Parathyroid adenoma (tissue), 2 donors: ENCODE measurements at regions not wholly inside any gene's neighbourhood (a gene's known extent, or its start where the extent isn't known, plus 50 kb on each side); places are given as distances from the start of the nearest gene placed in this dataset.

ENCODE experiments used
- H2AFZ ChIP-seq: fragments of 300-600 bp; sonication (generic); one replicate; pipeline ENCODE4 v1.7.0; 2017; ENCODE audit warnings: antibody characterized with exemption, mild to moderate bottlenecking
- H3K27ac ChIP-seq: fragments of 300-600 bp; sonication (generic); one replicate; pipeline ENCODE4 v1.7.0; 2017
- H3K27me3 ChIP-seq: fragments of 300-600 bp; sonication (generic); one replicate; pipeline ENCODE4 v1.7.0; 2017; ENCODE audit warnings: low read length; ENCODE audit not compliant: control insufficient read depth, insufficient read depth
- H3K36me3 ChIP-seq: fragments of 300-600 bp; sonication (generic); one replicate; pipeline ENCODE4 v1.7.0; 2017; ENCODE audit warnings: low read length; ENCODE audit not compliant: control insufficient read depth, insufficient read depth
- H3K4me1 ChIP-seq: fragments of 300-600 bp; sonication (generic); one replicate; pipeline ENCODE4 v1.7.0; 2017; ENCODE audit warnings: control low read depth
- H3K4me2 ChIP-seq: fragments of 300-600 bp; sonication (generic); one replicate; pipeline ENCODE4 v1.7.0; 2017; ENCODE audit warnings: low read length
- H3K4me3 ChIP-seq: fragments of 300-600 bp; sonication (generic); one replicate; pipeline ENCODE4 v1.7.0; 2017; ENCODE audit warnings: low read depth, low read length
- H3K79me2 ChIP-seq: fragments of 300-600 bp; sonication (generic); one replicate; pipeline ENCODE4 v1.7.0; 2017; ENCODE audit warnings: control low read depth
- H3K9ac ChIP-seq: fragments of 300-600 bp; sonication (generic); one replicate; pipeline ENCODE4 v1.7.0; 2017; ENCODE audit warnings: mild to moderate bottlenecking
- H3K9me3 ChIP-seq: fragments of 300-600 bp; sonication (generic); one replicate; pipeline ENCODE4 v1.7.0; 2017; ENCODE audit warnings: low read length; ENCODE audit not compliant: control insufficient read depth
- TF ChIP-seq, protein P1 (sequence below): fragments of 300-600 bp; sonication (generic); IDR thresholded peaks from one replicate; pipeline ENCODE4 v1.7.0; 2017; ENCODE audit warnings: antibody characterized with exemption, mild to moderate bottlenecking
- donor health status: primary hyperparathyroidism.

DNA sequence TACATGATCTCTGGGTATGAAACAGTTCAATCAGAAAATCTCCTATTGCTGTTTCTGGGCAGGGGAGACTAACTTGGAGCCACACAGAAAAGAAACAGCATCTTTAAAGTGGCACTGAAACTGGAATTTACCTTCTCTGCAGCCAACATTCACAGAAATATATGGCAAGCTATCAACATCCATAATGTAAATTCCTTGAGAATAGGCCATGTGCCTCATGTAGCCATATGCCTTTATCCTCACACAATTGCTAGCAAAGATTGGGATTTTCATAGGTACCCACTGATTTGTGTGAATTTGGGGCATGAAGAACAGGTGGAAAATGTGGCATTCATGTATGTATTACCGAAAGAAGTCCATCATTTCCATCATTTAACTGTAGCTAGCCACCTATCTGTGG is 386.3 kb upstream of the TMCO5A start:
- H3K4me2 ChIP-seq: no peak overlapping the region
- no peaks in the 10 kb centered on the region for H3K9me3 ChIP-seq
- H3K4me1 ChIP-seq: no peaks in the 10 kb centered on the region
- no peaks in the 10 kb centered on the region for H3K79me2 ChIP-seq
- no peaks in the 10 kb centered on the region for H3K36me3 ChIP-seq
- H2AFZ ChIP-seq: no peak overlapping the region
- H3K9ac ChIP-seq: no peak overlapping the region
- no peak overlapping the region for H3K4me3 ChIP-seq
- H3K27ac ChIP-seq: no peak overlapping the region
- no peaks in the 10 kb centered on the region for H3K27me3 ChIP-seq
- TF ChIP-seq, protein P1, sequence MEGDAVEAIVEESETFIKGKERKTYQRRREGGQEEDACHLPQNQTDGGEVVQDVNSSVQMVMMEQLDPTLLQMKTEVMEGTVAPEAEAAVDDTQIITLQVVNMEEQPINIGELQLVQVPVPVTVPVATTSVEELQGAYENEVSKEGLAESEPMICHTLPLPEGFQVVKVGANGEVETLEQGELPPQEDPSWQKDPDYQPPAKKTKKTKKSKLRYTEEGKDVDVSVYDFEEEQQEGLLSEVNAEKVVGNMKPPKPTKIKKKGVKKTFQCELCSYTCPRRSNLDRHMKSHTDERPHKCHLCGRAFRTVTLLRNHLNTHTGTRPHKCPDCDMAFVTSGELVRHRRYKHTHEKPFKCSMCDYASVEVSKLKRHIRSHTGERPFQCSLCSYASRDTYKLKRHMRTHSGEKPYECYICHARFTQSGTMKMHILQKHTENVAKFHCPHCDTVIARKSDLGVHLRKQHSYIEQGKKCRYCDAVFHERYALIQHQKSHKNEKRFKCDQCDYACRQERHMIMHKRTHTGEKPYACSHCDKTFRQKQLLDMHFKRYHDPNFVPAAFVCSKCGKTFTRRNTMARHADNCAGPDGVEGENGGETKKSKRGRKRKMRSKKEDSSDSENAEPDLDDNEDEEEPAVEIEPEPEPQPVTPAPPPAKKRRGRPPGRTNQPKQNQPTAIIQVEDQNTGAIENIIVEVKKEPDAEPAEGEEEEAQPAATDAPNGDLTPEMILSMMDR: no peak

DNA sequence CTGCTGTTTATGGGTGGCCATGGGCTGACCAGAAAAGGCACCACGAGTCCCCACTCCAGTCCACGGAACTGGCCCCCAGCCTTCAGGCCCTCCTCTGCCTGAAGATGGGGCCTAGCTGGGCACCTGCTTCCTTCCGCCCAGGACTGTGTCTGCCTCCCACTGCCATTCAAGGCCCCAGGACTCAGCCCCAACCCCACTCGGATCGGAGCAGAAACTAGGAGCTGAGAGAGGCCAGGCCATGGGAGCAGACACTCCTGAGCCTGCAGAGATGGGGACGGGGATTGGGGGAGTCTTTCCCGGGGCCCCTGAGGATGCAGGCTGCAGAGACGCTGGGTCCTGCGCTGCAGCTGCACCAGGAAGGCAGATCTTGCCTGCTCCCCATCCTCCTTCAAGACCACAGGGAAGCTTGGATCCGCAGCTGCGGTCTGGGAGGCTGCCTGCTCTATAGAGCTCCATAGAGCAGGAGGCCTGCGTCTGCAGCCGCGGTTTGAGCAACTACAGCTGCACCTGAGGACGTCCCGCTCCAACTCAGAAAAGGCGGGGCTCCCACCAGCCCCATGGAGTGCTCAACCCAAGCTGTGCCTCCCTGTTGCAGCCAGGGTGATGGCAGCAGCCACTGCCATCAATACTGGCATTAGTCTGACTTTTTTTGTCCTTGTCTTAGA is 383.9 kb upstream of the TMCO5A start:
- Histone ChIP-seq H2AFZ (no peak overlapping the region), H3K36me3 (peaks cover 2% of the 10 kb centered on the region), H3K79me2 (no peaks in the 10 kb centered on the region), H3K4me3 (no peak overlapping the region), H3K4me1 (no peaks in the 10 kb centered on the region), H3K4me2 (no peak overlapping the region), H3K9ac (no peak overlapping the region), H3K9me3 (no peaks in the 10 kb centered on the region), H3K27ac (no peak overlapping the region), H3K27me3 (no peaks in the 10 kb centered on the region)
- TF ChIP-seq, protein P1: no peak

DNA sequence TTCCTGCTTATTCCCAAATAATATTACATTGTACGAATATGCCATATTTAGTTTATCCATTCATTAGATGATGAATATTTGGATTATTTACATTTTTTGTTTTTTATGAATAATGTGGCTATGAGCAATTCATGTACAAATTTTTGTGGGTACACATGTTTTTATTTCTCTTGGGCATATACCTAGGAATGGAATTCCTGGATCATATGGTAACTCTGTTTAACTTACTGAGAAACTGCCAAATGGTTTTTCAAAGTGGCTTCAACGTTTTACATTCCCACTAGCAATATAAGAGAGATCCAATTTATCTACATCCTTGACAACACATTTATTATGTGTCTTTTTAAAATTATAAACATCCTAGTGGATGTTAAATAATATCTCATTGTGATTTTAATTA is 362.0 kb upstream of the TMCO5A start:
- no peak overlapping the region for H3K4me2 ChIP-seq
- H3K9ac ChIP-seq: no peak overlapping the region
- no peak overlapping the region for H3K4me3 ChIP-seq
- no peaks in the 10 kb centered on the region for H3K79me2 ChIP-seq
- H3K27me3 ChIP-seq: no peaks in the 10 kb centered on the region
- no peak overlapping the region for H3K27ac ChIP-seq
- no peaks in the 10 kb centered on the region for H3K36me3 ChIP-seq
- no peaks in the 10 kb centered on the region for H3K4me1 ChIP-seq
- TF ChIP-seq, protein P1: no peak
- H3K9me3 ChIP-seq: no peaks in the 10 kb centered on the region
- H2AFZ ChIP-seq: no peak overlapping the region

DNA sequence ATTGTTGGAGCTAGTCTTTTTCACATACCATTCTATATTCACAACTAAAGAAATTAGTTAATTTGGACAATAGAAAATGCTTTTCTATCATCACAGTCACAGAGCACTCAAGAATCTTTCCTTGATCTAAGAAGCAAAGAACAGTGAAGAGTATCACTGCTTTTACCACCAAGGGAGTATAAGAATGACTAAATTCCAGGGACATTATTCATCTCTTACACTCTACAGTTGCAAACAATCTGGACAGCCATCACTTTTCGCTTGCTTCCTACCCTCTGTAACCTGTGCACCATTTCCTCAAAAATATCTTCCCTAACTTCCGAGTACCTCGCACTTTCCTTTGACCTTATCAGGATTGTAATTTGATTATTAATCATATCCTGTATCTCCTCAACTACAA is 359.5 kb upstream of the TMCO5A start:
- TF ChIP-seq, protein P1: no peak

DNA sequence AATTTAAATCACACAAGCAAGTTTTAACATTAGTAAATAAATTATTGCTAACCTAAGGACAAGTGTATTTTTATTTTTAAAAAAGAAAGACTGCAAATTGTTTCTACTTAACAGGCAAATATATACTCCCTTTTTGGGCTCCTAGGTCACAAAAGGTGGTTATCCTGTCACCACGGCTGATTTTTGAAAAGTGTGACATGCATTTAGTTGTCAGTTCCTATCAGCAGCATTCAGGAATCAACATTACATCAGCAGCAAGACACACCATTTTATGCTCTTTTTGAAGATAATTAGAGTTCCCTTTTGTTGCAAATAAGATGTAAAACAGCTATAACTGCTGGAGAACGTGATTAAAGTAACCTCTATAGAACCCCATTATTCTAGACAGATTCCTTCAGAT is 357.5 kb upstream of the TMCO5A start:
- no peaks in the 10 kb centered on the region for H3K4me1 ChIP-seq
- no peak overlapping the region for H3K27ac ChIP-seq
- no peak overlapping the region for H3K9ac ChIP-seq
- TF ChIP-seq, protein P1: no peak
- H3K4me3 ChIP-seq: no peak overlapping the region
- no peaks in the 10 kb centered on the region for H3K36me3 ChIP-seq
- no peak overlapping the region for H2AFZ ChIP-seq
- no peaks in the 10 kb centered on the region for H3K27me3 ChIP-seq
- H3K79me2 ChIP-seq: no peaks in the 10 kb centered on the region
- H3K9me3 ChIP-seq: no peaks in the 10 kb centered on the region
- H3K4me2 ChIP-seq: no peak overlapping the region

More for the DNA sequence above, 359.5 kb upstream of the TMCO5A start:
- Histone ChIP-seq H3K4me3 (no peak overlapping the region), H3K4me2 (no peak overlapping the region), H3K9ac (no peak overlapping the region), H3K36me3 (no peaks in the 10 kb centered on the region), H3K9me3 (no peaks in the 10 kb centered on the region), H2AFZ (no peak overlapping the region), H3K4me1 (no peaks in the 10 kb centered on the region), H3K27ac (no peak overlapping the region), H3K27me3 (no peaks in the 10 kb centered on the region), H3K79me2 (no peaks in the 10 kb centered on the region)
